Natural killer cell (primary cell): ENCODE measurements at regions not wholly inside any gene's neighbourhood (a gene's known extent, or its start where the extent isn't known, plus 50 kb on each side); places are given as distances from the start of the nearest gene placed in this dataset.

Experiments
- ATAC-seq, 3 donors: fragments of 150-1000 bp in 2 of 3; fragments of 200-7000 bp in 1 of 3; cut with Tn5 transposase; 1 replicate in 1 of 3; 2 replicates in 2 of 3; pipeline ENCODE4 v1.10.0; 2021; ENCODE audit warnings: mild to moderate bottlenecking in 2 of 3, moderate library complexity in 2 of 3
- DNase-seq, 2 donors: peaks; one replicate each; pipeline versions ENCODE4 v3.0.0 to v3.0.0-alpha.2; 2013 to 2021; ENCODE audit warnings: mixed read lengths in 1 of 2
- H3K27ac ChIP-seq: one replicate; pipeline ENCODE4 v1.5.1; 2013; ENCODE audit warnings: mild to moderate bottlenecking, low read length
- H3K27me3 ChIP-seq: one replicate; pipeline ENCODE4 v1.6.1; 2013; ENCODE audit warnings: low read length; ENCODE audit not compliant: control insufficient read depth, insufficient read depth
- H3K36me3 ChIP-seq: one replicate; pipeline ENCODE4 v1.6.1; 2013; ENCODE audit warnings: low read length; ENCODE audit not compliant: control insufficient read depth, insufficient read depth
- H3K4me1 ChIP-seq: one replicate; pipeline ENCODE4 v1.6.1; 2013; ENCODE audit warnings: low read length; ENCODE audit not compliant: control insufficient read depth, insufficient read depth
- H3K4me3 ChIP-seq: one replicate; pipeline ENCODE4 v1.5.1; 2013; ENCODE audit warnings: low read length
- H3K9me3 ChIP-seq: one replicate; pipeline ENCODE4 v1.6.1; 2013; ENCODE audit warnings: low read length; ENCODE audit not compliant: control insufficient read depth, insufficient read depth
- H3K27ac Mint-ChIP-seq, 2 donors: one replicate each; pipeline ENCODE4 v1.8.0; 2022; ENCODE audit warnings: mild to moderate bottlenecking in 2 of 2, mixed read lengths in 2 of 2, moderate library complexity in 1 of 2
- H3K27me3 Mint-ChIP-seq, 2 donors: one replicate each; pipeline ENCODE4 v1.8.0; 2022; ENCODE audit warnings: low read depth in 2 of 2, mixed read lengths in 2 of 2
- H3K36me3 Mint-ChIP-seq: one replicate; pipeline ENCODE4 v1.8.0; 2022; ENCODE audit warnings: mixed read lengths
- H3K4me1 Mint-ChIP-seq, 2 donors: one replicate each; pipeline ENCODE4 v1.8.0; 2022; ENCODE audit warnings: mixed read lengths in 2 of 2
- H3K4me3 Mint-ChIP-seq: one replicate; pipeline ENCODE4 v1.8.0; 2022; ENCODE audit warnings: mild to moderate bottlenecking, moderate library complexity, mixed read lengths
- H3K9me3 Mint-ChIP-seq, 2 donors: one replicate each; pipeline ENCODE4 v1.8.0; 2022; ENCODE audit warnings: mixed read lengths in 2 of 2
- WGBS: methylation state at CpG from one replicate; pipeline ENCODE4 v1.1.7; 2013; ENCODE audit warnings: missing lambda C conversion rate; ENCODE audit not compliant: insufficient coverage; 5-methylcytosine and 5-hydroxymethylcytosine counted together
- intact Hi-C: fragments of 100-400 bp; cut with micrococcal nuclease; formaldehyde crosslinking; loops from one replicate; pipeline ENCODE4 v1.14.2; 2022
- TF ChIP-seq, protein P1 (sequence below): fragments of 200-600 bp; IDR thresholded peaks from one replicate; pipeline ENCODE4 v1.8.0; 2022; ENCODE audit warnings: antibody characterized with exemption

DNA sequence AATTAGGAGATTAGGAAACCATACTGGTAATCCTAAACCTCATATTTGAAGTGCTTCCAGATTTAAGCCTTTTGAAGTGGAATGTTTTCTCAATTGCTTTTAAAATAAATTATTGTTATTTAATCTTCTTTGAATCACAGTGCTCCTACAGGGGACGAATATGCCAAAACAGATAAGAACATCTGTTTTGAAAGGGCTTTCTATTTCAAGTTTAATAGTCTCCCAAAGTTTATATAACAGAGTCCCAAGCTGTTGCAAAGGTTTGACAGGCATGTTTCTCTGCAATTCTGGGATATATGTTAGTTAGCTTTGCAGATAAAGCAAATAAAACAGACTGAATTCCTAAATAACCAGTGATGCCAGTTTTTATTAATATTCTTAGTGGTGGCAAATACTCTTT lies 803.7 kb downstream of the TLE4 start:
- Mint-ChIP-seq H3K4me1 (no peaks in the 10 kb centered on the region), H3K27me3 (no peaks in the 10 kb centered on the region), H3K36me3 (no peaks in the 10 kb centered on the region), H3K9me3 (peaks cover 1 to 6% of the 10 kb centered on the region in 2 donors), H3K27ac (no peak overlapping the region), H3K4me3 (no peak overlapping the region)
- no peaks in the 10 kb centered on the region for H3K27me3 ChIP-seq
- DNase-seq (no peak), ATAC-seq (no peak)
- WGBS, result 80% methylated on average over 1 of the region's 1 CpG
- no peaks in the 10 kb centered on the region for H3K4me1 ChIP-seq
- no peak overlapping the region for H3K27ac ChIP-seq
- TF ChIP-seq, protein P1, sequence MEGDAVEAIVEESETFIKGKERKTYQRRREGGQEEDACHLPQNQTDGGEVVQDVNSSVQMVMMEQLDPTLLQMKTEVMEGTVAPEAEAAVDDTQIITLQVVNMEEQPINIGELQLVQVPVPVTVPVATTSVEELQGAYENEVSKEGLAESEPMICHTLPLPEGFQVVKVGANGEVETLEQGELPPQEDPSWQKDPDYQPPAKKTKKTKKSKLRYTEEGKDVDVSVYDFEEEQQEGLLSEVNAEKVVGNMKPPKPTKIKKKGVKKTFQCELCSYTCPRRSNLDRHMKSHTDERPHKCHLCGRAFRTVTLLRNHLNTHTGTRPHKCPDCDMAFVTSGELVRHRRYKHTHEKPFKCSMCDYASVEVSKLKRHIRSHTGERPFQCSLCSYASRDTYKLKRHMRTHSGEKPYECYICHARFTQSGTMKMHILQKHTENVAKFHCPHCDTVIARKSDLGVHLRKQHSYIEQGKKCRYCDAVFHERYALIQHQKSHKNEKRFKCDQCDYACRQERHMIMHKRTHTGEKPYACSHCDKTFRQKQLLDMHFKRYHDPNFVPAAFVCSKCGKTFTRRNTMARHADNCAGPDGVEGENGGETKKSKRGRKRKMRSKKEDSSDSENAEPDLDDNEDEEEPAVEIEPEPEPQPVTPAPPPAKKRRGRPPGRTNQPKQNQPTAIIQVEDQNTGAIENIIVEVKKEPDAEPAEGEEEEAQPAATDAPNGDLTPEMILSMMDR, result no peak
- H3K36me3 ChIP-seq, result no peaks in the 10 kb centered on the region
- H3K4me3 ChIP-seq, result no peak overlapping the region
- no peaks in the 10 kb centered on the region for H3K9me3 ChIP-seq
- intact Hi-C loops, result no loop called here

DNA sequence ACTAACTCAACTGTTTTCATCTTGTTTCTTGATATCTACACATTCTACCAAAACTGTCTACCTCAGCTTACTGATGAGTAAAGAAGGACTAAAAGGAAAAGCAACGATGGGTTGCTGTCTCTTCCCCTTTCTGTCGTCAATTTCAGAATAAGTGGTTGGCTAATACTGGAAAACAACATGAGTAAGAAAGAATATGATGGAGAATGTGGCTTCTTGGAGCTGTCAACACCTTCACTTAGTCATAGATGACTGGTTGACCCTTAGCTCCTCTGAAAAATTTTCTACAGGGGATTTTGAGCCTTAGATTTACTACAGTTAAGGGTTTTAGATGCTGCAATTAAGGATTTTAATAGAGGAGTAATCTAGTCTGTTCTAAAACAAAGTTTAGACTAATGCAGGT lies 797.9 kb downstream of the TLE4 start:
- Histone ChIP-seq H3K27me3 (no peaks in the 10 kb centered on the region), H3K9me3 (no peaks in the 10 kb centered on the region), H3K36me3 (no peaks in the 10 kb centered on the region), H3K4me1 (no peaks in the 10 kb centered on the region), H3K27ac (no peak overlapping the region), H3K4me3 (no peak overlapping the region)
- ATAC-seq (no peak), DNase-seq (no peak)
- no peaks in the 10 kb centered on the region for H3K27me3 Mint-ChIP-seq
- 88% methylated on average over 1 of the region's 2 CpGs for WGBS
- intact Hi-C loops, result no loop called here
- H3K36me3 Mint-ChIP-seq, result no peaks in the 10 kb centered on the region
- no peak overlapping the region for H3K4me3 Mint-ChIP-seq
- H3K9me3 Mint-ChIP-seq, result peaks cover 7 to 11% of the 10 kb centered on the region in 2 donors
- H3K4me1 Mint-ChIP-seq, result no peaks in the 10 kb centered on the region
- no peak overlapping the region for H3K27ac Mint-ChIP-seq
- TF ChIP-seq, protein P1, result no peak

GRCh38 chr9:80366626-80367025 lies 794.9 kb downstream of the TLE4 start:
- no peaks in the 10 kb centered on the region for H3K36me3 Mint-ChIP-seq
- H3K27ac Mint-ChIP-seq, result no peak overlapping the region
- H3K9me3 Mint-ChIP-seq, result peaks cover 9 to 10% of the 10 kb centered on the region in 2 donors
- H3K4me1 Mint-ChIP-seq, result no peaks in the 10 kb centered on the region
- no peaks in the 10 kb centered on the region for H3K9me3 ChIP-seq
- H3K36me3 ChIP-seq, result no peaks in the 10 kb centered on the region
- no peak overlapping the region for H3K27ac ChIP-seq
- intact Hi-C loops, result no loop called here
- no peaks in the 10 kb centered on the region for H3K27me3 ChIP-seq
- H3K4me3 ChIP-seq, result no peak overlapping the region
- no peaks in the 10 kb centered on the region for H3K27me3 Mint-ChIP-seq
- no peaks in the 10 kb centered on the region for H3K4me1 ChIP-seq
- TF ChIP-seq, protein P1, result no peak
- 0% methylated on average over 2 of the region's 2 CpGs for WGBS
- no peak for DNase-seq
- H3K4me3 Mint-ChIP-seq, result no peak overlapping the region
- ATAC-seq, result no peak
